LNCAP (cell line): ENCODE measurements at regions not wholly inside any gene's neighbourhood (a gene's known extent, or its start where the extent isn't known, plus 50 kb on each side); places are given as distances from the start of the nearest gene placed in this dataset.

Source experiments
- CTCF ChIP-seq: fragments of 450-650 bp; IDR thresholded peaks from 2 replicates; pipeline ENCODE4 v1.5.1; 2017; ENCODE audit warnings: mild to moderate bottlenecking

- TF ChIP-seq CTCF, result no peak
These were observed 185.3 kb downstream of the PYDC2 start for GRCh38 chr3:191646242-191646641.

- TF ChIP-seq CTCF, result no peak
These were observed 187.8 kb downstream of the PYDC2 start for GRCh38 chr3:191648787-191649186.

- TF ChIP-seq CTCF, result no peak
These were observed 188.7 kb downstream of the PYDC2 start for GRCh38 chr3:191649626-191650025.

- no peak for TF ChIP-seq CTCF
These were observed 220.1 kb downstream of the PYDC2 start for GRCh38 chr3:191680989-191681597.

- no peak for TF ChIP-seq CTCF
These were observed 222.0 kb downstream of the PYDC2 start for GRCh38 chr3:191682961-191683360.

GRCh38 chr3:191686626-191687025 is 225.7 kb downstream of the PYDC2 start:
- TF ChIP-seq CTCF, result no peak

- no peak for TF ChIP-seq CTCF
These were observed 227.9 kb downstream of the PYDC2 start for GRCh38 chr3:191688756-191689433.
